Fibroblast of gingiva (primary cell): ENCODE measurements at regions not wholly inside any gene's neighbourhood (a gene's known extent, or its start where the extent isn't known, plus 50 kb on each side); places are given as distances from the start of the nearest gene placed in this dataset.
A peak's percentile ranks its signal among the peaks of the same experiment; 100 is the strongest.

Experiments
- DNase-seq: peaks from one replicate; pipeline ENCODE4 v3.0.0-alpha.2; 2011; ENCODE audit warnings: low read depth

- no peak for DNase-seq
Measured at GRCh38 chr3:154766765-154767503, 313.2 kb upstream of the MME start.

GRCh38 chr3:154764856-154765640 is 315.1 kb upstream of the MME start:
- no peak for DNase-seq

GRCh38 chr3:154762486-154762885 is 317.6 kb upstream of the MME start:
- DNase-seq: no peak

GRCh38 chr3:154759966-154760365 is 320.2 kb upstream of the MME start:
- DNase-seq: no peak

GRCh38 chr3:154758109-154758868 is 321.8 kb upstream of the MME start:
- peak; percentile 51 for DNase-seq

GRCh38 chr3:154753101-154753500 is 323.1 kb upstream of the GPR149 start:
- DNase-seq: peak; percentile 14

- DNase-seq: no peak
Measured at GRCh38 chr3:154749514-154749913, 319.5 kb upstream of the GPR149 start.

- no peak for DNase-seq
Measured at GRCh38 chr3:154745929-154746328, 315.9 kb upstream of the GPR149 start.

- no peak for DNase-seq
Measured at GRCh38 chr3:154745122-154745521, 315.1 kb upstream of the GPR149 start.

GRCh38 chr3:154743418-154743817 is 313.4 kb upstream of the GPR149 start:
- DNase-seq: no peak

- DNase-seq: no peak
Measured at GRCh38 chr3:154734468-154734867, 304.5 kb upstream of the GPR149 start.

GRCh38 chr3:154730186-154730585 is 300.2 kb upstream of the GPR149 start:
- peak; percentile 5 for DNase-seq

GRCh38 chr3:154729741-154730140 is 299.8 kb upstream of the GPR149 start:
- no peak for DNase-seq

- DNase-seq: no peak
Measured at GRCh38 chr3:154728285-154728684, 298.3 kb upstream of the GPR149 start.

GRCh38 chr3:154720921-154721320 is 290.9 kb upstream of the GPR149 start:
- no peak for DNase-seq

- DNase-seq: no peak
Measured at GRCh38 chr3:154718053-154718452, 288.1 kb upstream of the GPR149 start.

- DNase-seq: no peak
Measured at GRCh38 chr3:154716170-154716569, 286.2 kb upstream of the GPR149 start.

- DNase-seq: no peak
Measured at GRCh38 chr3:154708554-154708953, 278.6 kb upstream of the GPR149 start.

- DNase-seq: no peak
Measured at GRCh38 chr3:154701055-154701454, 271.1 kb upstream of the GPR149 start.

- DNase-seq: no peak
Measured at GRCh38 chr3:154690413-154690812, 260.4 kb upstream of the GPR149 start.

- DNase-seq: no peak
Measured at GRCh38 chr3:154684440-154684839, 254.4 kb upstream of the GPR149 start.

GRCh38 chr3:154684021-154684420 is 254.0 kb upstream of the GPR149 start:
- no peak for DNase-seq
